Stimulated activated CD4-positive, alpha-beta T cell treated with anti-CD3 and anti-CD28 coated beads, TNF-alpha, amount 100 ng/mL, for 24 hours (primary cell): ENCODE measurements at regions not wholly inside any gene's neighbourhood (a gene's known extent, or its start where the extent isn't known, plus 50 kb on each side); places are given as distances from the start of the nearest gene placed in this dataset.

Experiments used
- DNase-seq, 3 experiments: peaks; one replicate each; pipeline ENCODE4 v3.0.0-alpha.2; 2020; ENCODE audit warnings: low read depth in 3 of 3

- DNase-seq: no peak
Measured at GRCh38 chr1:232445361-232446106, 184.4 kb downstream of the SIPA1L2 start.

GRCh38 chr1:232443372-232443771 lies 186.6 kb downstream of the SIPA1L2 start:
- DNase-seq: no peak

- DNase-seq: no peak
Measured at GRCh38 chr1:232441036-232441411, 188.9 kb downstream of the SIPA1L2 start.

GRCh38 chr1:232440325-232441035 lies 189.5 kb downstream of the SIPA1L2 start:
- no peak for DNase-seq

- no peak for DNase-seq
Measured at GRCh38 chr1:232439011-232439410, 190.9 kb downstream of the SIPA1L2 start.

- DNase-seq: no peak
Measured at GRCh38 chr1:232438476-232438875, 191.5 kb downstream of the SIPA1L2 start.

- no peak for DNase-seq
Measured at GRCh38 chr1:232437510-232437909, 192.4 kb downstream of the SIPA1L2 start.

GRCh38 chr1:232435729-232436128 lies 194.2 kb downstream of the SIPA1L2 start:
- DNase-seq: no peak

- DNase-seq: no peak
Measured at GRCh38 chr1:232432313-232432712, 197.6 kb downstream of the SIPA1L2 start.

- DNase-seq: no peak
Measured at GRCh38 chr1:232431748-232432147, 198.2 kb downstream of the SIPA1L2 start.

GRCh38 chr1:232431326-232431725 lies 198.6 kb downstream of the SIPA1L2 start:
- no peak for DNase-seq

GRCh38 chr1:232430467-232430866 lies 199.5 kb downstream of the SIPA1L2 start:
- no peak for DNase-seq

- no peak for DNase-seq
Measured at GRCh38 chr1:232428786-232429530, 201.0 kb downstream of the SIPA1L2 start.

- DNase-seq: no peak
Measured at GRCh38 chr1:232428036-232428645, 201.8 kb downstream of the SIPA1L2 start.

GRCh38 chr1:232426801-232427200 lies 203.1 kb downstream of the SIPA1L2 start:
- no peak for DNase-seq

GRCh38 chr1:232425421-232425820 lies 204.5 kb downstream of the SIPA1L2 start:
- DNase-seq: no peak

GRCh38 chr1:232423591-232423990 lies 206.3 kb downstream of the SIPA1L2 start:
- no peak for DNase-seq

- no peak for DNase-seq
Measured at GRCh38 chr1:232422898-232423297, 207.0 kb downstream of the SIPA1L2 start.

- DNase-seq: no peak
Measured at GRCh38 chr1:232422098-232422497, 207.8 kb downstream of the SIPA1L2 start.

- DNase-seq: no peak
Measured at GRCh38 chr1:232421143-232421796, 208.7 kb downstream of the SIPA1L2 start.

GRCh38 chr1:232417636-232418248 lies 212.2 kb downstream of the SIPA1L2 start:
- no peak for DNase-seq
